Nephron (organoid): ENCODE measurements at regions not wholly inside any gene's neighbourhood (a gene's known extent, or its start where the extent isn't known, plus 50 kb on each side); places are given as distances from the start of the nearest gene placed in this dataset.

ENCODE experiments used
- H3K27ac Mint-ChIP-seq, 3 experiments: 2 replicates each; pipeline ENCODE4 v1.8.0; 2020; ENCODE audit warnings: mixed read lengths in 3 of 3, mild to moderate bottlenecking in 2 of 3, moderate library complexity in 1 of 3
- H3K27me3 Mint-ChIP-seq: 2 replicates; pipeline ENCODE4 v1.8.0; 2021; ENCODE audit warnings: low read depth, mild to moderate bottlenecking, moderate library complexity, mixed read lengths
- H3K36me3 Mint-ChIP-seq: 2 replicates; pipeline ENCODE4 v1.8.0; 2020; ENCODE audit warnings: low read depth, mixed read lengths
- H3K4me1 Mint-ChIP-seq: 2 replicates; pipeline ENCODE4 v1.8.0; 2020; ENCODE audit warnings: mixed read lengths
- H3K4me3 Mint-ChIP-seq, 3 experiments: 2 replicates each; pipeline ENCODE4 v1.8.0; 2020; ENCODE audit warnings: mild to moderate bottlenecking in 3 of 3, mixed read lengths in 3 of 3, moderate library complexity in 2 of 3
- H3K9me3 Mint-ChIP-seq: 2 replicates; pipeline ENCODE4 v1.8.0; 2020; ENCODE audit warnings: mixed read lengths
- CTCF ChIP-seq, 3 experiments: fragments of 200-600 bp; sonication (generic); IDR thresholded peaks; one replicate each; pipeline ENCODE4 v1.5.0; 2021; ENCODE audit warnings: antibody characterized with exemption in 3 of 3; ENCODE audit not compliant: unreplicated experiment in 3 of 3

GRCh38 chr5:171682801-171683200 lies 102.8 kb upstream of the SMIM23 start:
- no peak overlapping the region for H3K4me3 Mint-ChIP-seq
- H3K4me1 Mint-ChIP-seq: peaks cover 57% of the 10 kb centered on the region
- no peaks in the 10 kb centered on the region for H3K36me3 Mint-ChIP-seq
- no peaks in the 10 kb centered on the region for H3K9me3 Mint-ChIP-seq
- H3K27ac Mint-ChIP-seq: no peak overlapping the region
- peaks cover 25% of the 10 kb centered on the region for H3K27me3 Mint-ChIP-seq
- no peak for TF ChIP-seq CTCF (IDR thresholded peaks at IDR 0.05; ENCODE audit: unreplicated experiment in 3 of 3)

GRCh38 chr5:171684169-171684568 lies 101.4 kb upstream of the SMIM23 start:
- TF ChIP-seq CTCF (IDR thresholded peaks at IDR 0.05; ENCODE audit: unreplicated experiment in 3 of 3): no peak
- H3K9me3 Mint-ChIP-seq: no peaks in the 10 kb centered on the region
- H3K27ac Mint-ChIP-seq: no peak overlapping the region
- H3K4me1 Mint-ChIP-seq: peaks cover 56% of the 10 kb centered on the region
- H3K36me3 Mint-ChIP-seq: no peaks in the 10 kb centered on the region
- H3K27me3 Mint-ChIP-seq: peaks cover 25% of the 10 kb centered on the region
- no peak overlapping the region for H3K4me3 Mint-ChIP-seq

- H3K27me3 Mint-ChIP-seq: peaks cover 11% of the 10 kb centered on the region
- TF ChIP-seq CTCF (IDR thresholded peaks at IDR 0.05; ENCODE audit: unreplicated experiment in 3 of 3): no peak
- H3K36me3 Mint-ChIP-seq: no peaks in the 10 kb centered on the region
- H3K4me1 Mint-ChIP-seq: peaks cover 13% of the 10 kb centered on the region
- H3K27ac Mint-ChIP-seq: no peak overlapping the region
- no peak overlapping the region for H3K4me3 Mint-ChIP-seq
- H3K9me3 Mint-ChIP-seq: no peaks in the 10 kb centered on the region
Observed at GRCh38 chr5:171688696-171689495, 96.7 kb upstream of the SMIM23 start.

- H3K4me1 Mint-ChIP-seq: peaks cover 13% of the 10 kb centered on the region
- H3K4me3 Mint-ChIP-seq: no peak overlapping the region
- H3K36me3 Mint-ChIP-seq: no peaks in the 10 kb centered on the region
- H3K27me3 Mint-ChIP-seq: peaks cover 7% of the 10 kb centered on the region
- TF ChIP-seq CTCF (IDR thresholded peaks at IDR 0.05; ENCODE audit: unreplicated experiment in 3 of 3): no peak
- no peak overlapping the region for H3K27ac Mint-ChIP-seq
- H3K9me3 Mint-ChIP-seq: no peaks in the 10 kb centered on the region
Observed at GRCh38 chr5:171689853-171690417, 95.7 kb upstream of the SMIM23 start.

GRCh38 chr5:171692107-171692506 lies 93.5 kb upstream of the SMIM23 start:
- no peak for TF ChIP-seq CTCF (IDR thresholded peaks at IDR 0.05; ENCODE audit: unreplicated experiment in 3 of 3)
- Mint-ChIP-seq H3K4me3 (no peak overlapping the region), H3K27me3 (peaks cover 2% of the 10 kb centered on the region), H3K4me1 (peaks cover 13% of the 10 kb centered on the region), H3K27ac (no peak overlapping the region), H3K9me3 (no peaks in the 10 kb centered on the region), H3K36me3 (no peaks in the 10 kb centered on the region)

- Mint-ChIP-seq H3K27ac (no peak overlapping the region), H3K36me3 (no peaks in the 10 kb centered on the region), H3K4me3 (no peak overlapping the region), H3K4me1 (peaks cover 9% of the 10 kb centered on the region), H3K9me3 (no peaks in the 10 kb centered on the region), H3K27me3 (no peaks in the 10 kb centered on the region)
- no peak for TF ChIP-seq CTCF (IDR thresholded peaks at IDR 0.05; ENCODE audit: unreplicated experiment in 3 of 3)
Observed at GRCh38 chr5:171692936-171693335, 92.7 kb upstream of the SMIM23 start.
